ENCODE measurements at regions not wholly inside any gene's neighbourhood (a gene's known extent, or its start where the extent isn't known, plus 50 kb on each side); places are given as distances from the start of the nearest gene placed in this dataset.

GRCh38 chr5:98158440-98158839, 615.0 kb upstream of the RGMB start:
- no peaks in the 10 kb centered on the region for H4K20me1 ChIP-seq (ENCODE audit: insufficient read depth, low read length)
- H3K9ac ChIP-seq (ENCODE audit: insufficient read depth, low read length, poor library complexity, severe bottlenecking): no peak overlapping the region
- H3K4me1 Mint-ChIP-seq: no peaks in the 10 kb centered on the region
- no peaks in the 10 kb centered on the region for H3K79me2 ChIP-seq (ENCODE audit: insufficient read depth, low read length)
- no peaks in the 10 kb centered on the region for H3K36me3 ChIP-seq (replicated peaks in 1 of 2; ENCODE audit: control insufficient read depth in 1 of 2, insufficient read depth in 2 of 2, low read length in 2 of 2)
- no peak overlapping the region for H2AFZ ChIP-seq (ENCODE audit: insufficient read depth, low read depth, low read length, poor library complexity, severe bottlenecking)
- H3K27me3 ChIP-seq (ENCODE audit: control insufficient read depth in 2 of 2, insufficient read depth in 2 of 2, low read length in 2 of 2): no peaks in the 10 kb centered on the region
- H3K27ac ChIP-seq (ENCODE audit: low read depth in 1 of 2, low read length in 2 of 2): no peak overlapping the region
- no peaks in the 10 kb centered on the region for H3K36me3 Mint-ChIP-seq
- H3K27me3 Mint-ChIP-seq (ENCODE audit: low read depth in 3 of 3): no peaks in the 10 kb centered on the region
- intact Hi-C loops (cut with micrococcal nuclease): no loop called here
- H3K4me3 ChIP-seq (replicated peaks in 1 of 3; ENCODE audit: low read depth in 2 of 3, low read length in 3 of 3): no peak overlapping the region
- peaks cover 0 to 5% of the 10 kb centered on the region in 2 donors for H3K9me3 ChIP-seq (replicated peaks in 1 of 2; ENCODE audit: control insufficient read depth in 1 of 2, insufficient read depth in 1 of 2, low read length in 2 of 2)
- peaks cover 0 to 10% (median 3%) of the 10 kb centered on the region in 7 donors for H3K9me3 Mint-ChIP-seq
- no peak overlapping the region for H3K27ac Mint-ChIP-seq
- TF ChIP-seq CTCF (IDR thresholded peaks at IDR 0.05): no peak
- no peak overlapping the region for H3K4me3 Mint-ChIP-seq
- H3K4me2 ChIP-seq (replicated peaks; ENCODE audit: extremely low read depth, low read length, poor library complexity, severe bottlenecking): no peak overlapping the region
- no peaks in the 10 kb centered on the region for H3K4me1 ChIP-seq (ENCODE audit: control insufficient read depth in 1 of 2, insufficient read depth in 2 of 2, low read length in 2 of 2)
- no peak for DNase-seq
- WGBS (ENCODE audit: insufficient coverage): 82% methylated on average over 2 of the region's 6 CpGs

GRCh38 chr5:98163796-98164493, 609.5 kb upstream of the RGMB start:
- no peak for DNase-seq
- no peaks in the 10 kb centered on the region for H3K36me3 Mint-ChIP-seq
- H3K4me3 ChIP-seq (replicated peaks in 1 of 3; ENCODE audit: low read depth in 2 of 3, low read length in 3 of 3): no peak overlapping the region
- H3K4me1 Mint-ChIP-seq: no peaks in the 10 kb centered on the region
- H3K9me3 ChIP-seq (replicated peaks in 1 of 2; ENCODE audit: control insufficient read depth in 1 of 2, insufficient read depth in 1 of 2, low read length in 2 of 2): no peaks in the 10 kb centered on the region
- WGBS (ENCODE audit: insufficient coverage): 100% methylated on average over 1 of the region's 4 CpGs
- intact Hi-C loops (cut with micrococcal nuclease): no loop called here
- no peaks in the 10 kb centered on the region for H3K79me2 ChIP-seq (ENCODE audit: insufficient read depth, low read length)
- no peak overlapping the region for H3K27ac ChIP-seq (ENCODE audit: low read depth in 1 of 2, low read length in 2 of 2)
- H3K36me3 ChIP-seq (replicated peaks in 1 of 2; ENCODE audit: control insufficient read depth in 1 of 2, insufficient read depth in 2 of 2, low read length in 2 of 2): no peaks in the 10 kb centered on the region
- H3K9ac ChIP-seq (ENCODE audit: insufficient read depth, low read length, poor library complexity, severe bottlenecking): no peak overlapping the region
- no peaks in the 10 kb centered on the region for H3K4me1 ChIP-seq (ENCODE audit: control insufficient read depth in 1 of 2, insufficient read depth in 2 of 2, low read length in 2 of 2)
- peaks cover 0 to 3% (median 2%) of the 10 kb centered on the region in 3 donors for H3K27me3 Mint-ChIP-seq (ENCODE audit: low read depth in 3 of 3)
- no peaks in the 10 kb centered on the region for H4K20me1 ChIP-seq (ENCODE audit: insufficient read depth, low read length)
- TF ChIP-seq CTCF (IDR thresholded peaks at IDR 0.05): no peak
- H3K27me3 ChIP-seq (ENCODE audit: control insufficient read depth in 2 of 2, insufficient read depth in 2 of 2, low read length in 2 of 2): no peaks in the 10 kb centered on the region
- H3K9me3 Mint-ChIP-seq: peaks cover 0 to 5% (median 0%) of the 10 kb centered on the region in 7 donors
- no peak overlapping the region for H3K4me2 ChIP-seq (replicated peaks; ENCODE audit: extremely low read depth, low read length, poor library complexity, severe bottlenecking)
- no peak overlapping the region for H3K4me3 Mint-ChIP-seq
- no peak overlapping the region for H2AFZ ChIP-seq (ENCODE audit: insufficient read depth, low read depth, low read length, poor library complexity, severe bottlenecking)
- H3K27ac Mint-ChIP-seq: no peak overlapping the region
